Parathyroid adenoma (tissue), 2 donors: ENCODE measurements at regions not wholly inside any gene's neighbourhood (a gene's known extent, or its start where the extent isn't known, plus 50 kb on each side); places are given as distances from the start of the nearest gene placed in this dataset.
"Not testable (repeated sequence)": the region's sequence is repeated elsewhere in the genome, so short reads cannot be mapped to it uniquely, and the experiment has no call there.

ENCODE experiments used
- H2AFZ ChIP-seq: fragments of 300-600 bp; sonication (generic); one replicate; pipeline ENCODE4 v1.7.0; 2017; ENCODE audit warnings: antibody characterized with exemption, mild to moderate bottlenecking
- H3K27ac ChIP-seq: fragments of 300-600 bp; sonication (generic); one replicate; pipeline ENCODE4 v1.7.0; 2017
- H3K27me3 ChIP-seq: fragments of 300-600 bp; sonication (generic); one replicate; pipeline ENCODE4 v1.7.0; 2017; ENCODE audit warnings: low read length; ENCODE audit not compliant: control insufficient read depth, insufficient read depth
- H3K36me3 ChIP-seq: fragments of 300-600 bp; sonication (generic); one replicate; pipeline ENCODE4 v1.7.0; 2017; ENCODE audit warnings: low read length; ENCODE audit not compliant: control insufficient read depth, insufficient read depth
- H3K4me1 ChIP-seq: fragments of 300-600 bp; sonication (generic); one replicate; pipeline ENCODE4 v1.7.0; 2017; ENCODE audit warnings: control low read depth
- H3K4me2 ChIP-seq: fragments of 300-600 bp; sonication (generic); one replicate; pipeline ENCODE4 v1.7.0; 2017; ENCODE audit warnings: low read length
- H3K4me3 ChIP-seq: fragments of 300-600 bp; sonication (generic); one replicate; pipeline ENCODE4 v1.7.0; 2017; ENCODE audit warnings: low read depth, low read length
- H3K79me2 ChIP-seq: fragments of 300-600 bp; sonication (generic); one replicate; pipeline ENCODE4 v1.7.0; 2017; ENCODE audit warnings: control low read depth
- H3K9ac ChIP-seq: fragments of 300-600 bp; sonication (generic); one replicate; pipeline ENCODE4 v1.7.0; 2017; ENCODE audit warnings: mild to moderate bottlenecking
- H3K9me3 ChIP-seq: fragments of 300-600 bp; sonication (generic); one replicate; pipeline ENCODE4 v1.7.0; 2017; ENCODE audit warnings: low read length; ENCODE audit not compliant: control insufficient read depth
- donor health status: primary hyperparathyroidism.

GRCh38 chr16:16448423-16448822 lies 69.5 kb downstream of the NPIPA7 start:
- not testable (repeated sequence) for H3K36me3 ChIP-seq, H2AFZ ChIP-seq, H3K79me2 ChIP-seq, H3K9ac ChIP-seq, H3K27me3 ChIP-seq, H3K4me3 ChIP-seq, H3K4me2 ChIP-seq, H3K27ac ChIP-seq, H3K9me3 ChIP-seq, H3K4me1 ChIP-seq

GRCh38 chr16:16449712-16450237 lies 70.8 kb downstream of the NPIPA7 start:
- H3K27ac ChIP-seq, H3K27me3 ChIP-seq, H3K36me3 ChIP-seq, H3K79me2 ChIP-seq, H3K4me1 ChIP-seq, H3K4me3 ChIP-seq, H2AFZ ChIP-seq, H3K4me2 ChIP-seq, H3K9ac ChIP-seq, H3K9me3 ChIP-seq: not testable (repeated sequence)

DNA sequence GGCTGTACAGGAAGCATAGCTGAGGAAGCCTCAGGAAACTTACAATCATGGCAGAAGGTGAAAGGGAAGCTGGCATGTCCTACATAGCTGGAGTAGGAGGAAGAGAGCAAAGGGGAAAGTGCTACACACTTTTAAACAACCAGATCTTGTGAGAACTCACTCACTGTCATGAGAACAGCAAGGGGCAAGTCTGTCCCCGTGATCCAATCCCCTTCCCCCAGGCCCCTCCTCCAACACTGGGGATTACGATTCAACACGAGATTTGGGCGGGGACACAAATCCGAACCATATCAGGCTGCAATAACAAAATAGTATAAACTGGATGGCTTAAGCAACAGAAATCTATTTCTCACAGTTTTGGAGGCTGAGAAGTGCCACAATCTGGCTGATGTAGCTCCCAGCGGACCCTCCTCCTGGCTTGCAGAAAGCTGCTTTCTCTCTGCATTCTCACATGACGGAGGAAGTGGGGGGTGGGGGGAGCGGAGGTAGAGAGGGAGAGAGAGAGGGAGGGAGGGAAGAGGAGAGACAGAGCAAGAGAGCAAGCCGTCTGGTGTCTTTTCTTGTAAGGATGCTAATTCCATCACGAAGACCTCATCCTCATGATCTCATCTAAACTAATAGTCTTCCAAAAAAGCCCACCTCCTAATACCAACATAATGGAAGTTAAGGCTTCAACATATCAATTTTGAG lies 72.9 kb downstream of the NPIPA7 start:
- not testable (repeated sequence) for H3K4me3 ChIP-seq, H3K4me2 ChIP-seq, H2AFZ ChIP-seq, H3K79me2 ChIP-seq, H3K27ac ChIP-seq, H3K27me3 ChIP-seq, H3K4me1 ChIP-seq, H3K36me3 ChIP-seq, H3K9ac ChIP-seq, H3K9me3 ChIP-seq

- H3K79me2 ChIP-seq, H3K4me3 ChIP-seq, H3K27ac ChIP-seq, H3K9me3 ChIP-seq, H3K4me1 ChIP-seq, H2AFZ ChIP-seq, H3K27me3 ChIP-seq, H3K4me2 ChIP-seq, H3K36me3 ChIP-seq, H3K9ac ChIP-seq: not testable (repeated sequence)
Observed at GRCh38 chr16:16458579-16458978, 79.6 kb downstream of the NPIPA7 start.

GRCh38 chr16:16463792-16464191 lies 84.9 kb downstream of the NPIPA7 start:
- H3K9me3 ChIP-seq, H3K9ac ChIP-seq, H2AFZ ChIP-seq, H3K79me2 ChIP-seq, H3K27me3 ChIP-seq, H3K4me1 ChIP-seq, H3K36me3 ChIP-seq, H3K27ac ChIP-seq, H3K4me3 ChIP-seq, H3K4me2 ChIP-seq: not testable (repeated sequence)

DNA sequence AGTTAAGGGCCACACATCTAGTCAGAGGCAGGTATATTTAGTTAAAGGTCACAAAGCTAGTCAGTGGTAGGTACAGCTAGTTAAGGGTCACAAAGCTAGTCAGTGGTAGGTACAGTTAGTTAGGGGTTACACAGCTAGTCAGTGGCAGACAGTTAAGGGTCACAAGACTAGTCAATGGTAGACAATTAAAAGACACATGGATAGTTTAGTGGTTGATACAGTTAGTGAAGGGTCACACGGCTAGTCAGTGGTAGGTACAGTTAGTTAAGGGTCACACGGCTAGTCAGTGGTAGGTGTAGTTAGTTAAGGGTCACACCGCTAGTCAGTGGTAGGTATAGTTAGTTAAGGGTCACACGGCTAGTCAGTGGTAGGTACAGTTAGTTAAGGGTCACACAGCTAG lies 110.0 kb downstream of the NPIPA7 start:
- not testable (repeated sequence) for H3K36me3 ChIP-seq, H3K79me2 ChIP-seq, H3K4me1 ChIP-seq, H3K9me3 ChIP-seq, H2AFZ ChIP-seq, H3K9ac ChIP-seq, H3K4me2 ChIP-seq, H3K27me3 ChIP-seq, H3K4me3 ChIP-seq, H3K27ac ChIP-seq

DNA sequence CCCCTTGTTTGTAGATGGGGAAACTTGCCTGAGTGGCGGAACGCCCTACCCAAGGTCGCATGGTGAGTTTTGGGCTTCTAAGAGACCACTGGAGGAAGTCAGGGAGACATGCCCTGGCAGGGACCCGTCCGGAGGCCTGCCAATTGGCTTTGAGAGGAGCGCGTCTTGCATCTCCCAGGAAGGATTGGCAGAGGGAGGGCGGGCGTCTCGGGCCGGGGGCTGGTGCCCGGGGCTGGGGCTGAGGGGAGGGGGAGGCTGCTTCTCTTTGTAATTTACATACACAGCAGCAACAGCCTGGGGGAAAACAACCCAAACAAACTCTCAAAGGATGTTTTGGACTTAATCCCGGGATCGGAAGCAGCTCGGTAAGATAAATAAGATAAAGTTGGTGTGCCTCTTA lies 110.5 kb downstream of the NPIPA7 start:
- H3K4me2 ChIP-seq, H3K27me3 ChIP-seq, H2AFZ ChIP-seq, H3K4me1 ChIP-seq, H3K9ac ChIP-seq, H3K4me3 ChIP-seq, H3K27ac ChIP-seq, H3K9me3 ChIP-seq, H3K79me2 ChIP-seq, H3K36me3 ChIP-seq: not testable (repeated sequence)

DNA sequence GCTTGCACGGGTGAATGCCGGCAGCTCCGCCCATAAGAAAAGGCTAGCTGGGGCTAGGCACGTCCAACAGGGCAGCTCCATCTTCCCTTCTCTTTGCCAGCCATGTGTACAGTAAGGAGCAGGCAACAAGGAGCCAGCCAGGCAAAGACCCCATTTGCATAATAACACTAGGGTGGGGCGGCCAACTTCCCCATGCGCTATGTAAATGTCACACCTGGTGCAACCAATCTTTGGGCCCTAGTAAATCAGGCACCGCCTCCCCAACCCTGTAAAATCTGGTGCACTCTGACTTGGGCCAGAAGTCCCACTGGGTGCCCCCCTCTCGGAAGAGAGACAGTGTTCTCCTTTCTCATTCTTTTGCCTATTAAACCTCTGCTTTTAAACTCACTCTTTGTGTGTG lies 115.2 kb downstream of the NPIPA7 start:
- H3K79me2 ChIP-seq, H3K27ac ChIP-seq, H3K36me3 ChIP-seq, H3K9me3 ChIP-seq, H3K4me1 ChIP-seq, H3K4me3 ChIP-seq, H3K4me2 ChIP-seq, H2AFZ ChIP-seq, H3K9ac ChIP-seq, H3K27me3 ChIP-seq: not testable (repeated sequence)

DNA sequence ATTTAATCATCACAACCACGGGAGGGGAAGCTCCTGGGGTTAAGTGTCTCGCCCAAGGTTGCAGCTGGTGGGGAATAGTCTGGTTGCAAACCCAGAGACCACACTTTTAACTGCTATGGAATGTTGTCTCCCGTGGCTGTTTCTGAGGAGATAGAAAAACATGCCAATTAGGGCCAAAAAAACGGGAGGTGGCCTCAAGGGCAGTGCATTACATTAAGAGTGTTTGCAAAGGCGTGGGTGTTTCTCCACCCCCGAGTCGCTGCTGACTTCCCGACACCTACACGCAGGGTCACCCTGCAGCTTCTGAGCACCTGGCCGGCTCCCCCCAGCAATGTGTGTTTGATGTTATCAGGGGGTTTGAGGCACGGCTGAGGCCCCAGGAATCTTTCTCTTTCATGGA lies 116.1 kb downstream of the NPIPA7 start:
- peak overlapping the region; percentile 51 for H3K27ac ChIP-seq

DNA sequence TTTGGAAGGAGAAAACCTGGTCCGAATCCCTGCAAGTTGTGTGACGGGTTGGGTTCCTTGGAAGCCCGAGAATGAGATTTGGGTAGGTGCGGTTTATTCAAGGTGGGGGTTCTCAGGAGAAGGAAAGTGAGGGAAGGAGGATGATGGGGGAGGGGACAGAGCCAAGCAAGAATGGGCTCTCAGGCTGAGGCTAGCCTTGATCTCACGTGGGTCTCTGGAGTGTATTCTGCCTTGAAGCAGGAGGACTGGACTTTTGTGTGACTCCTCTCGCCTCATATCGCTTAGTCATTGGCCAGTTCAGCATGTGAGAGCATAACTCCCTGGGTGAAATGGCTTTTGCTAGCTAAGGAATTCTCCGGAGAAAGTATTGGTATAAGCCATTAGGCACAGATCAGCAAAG lies 120.9 kb downstream of the NPIPA7 start:
- not testable (repeated sequence) for H3K27me3 ChIP-seq, H3K4me2 ChIP-seq, H3K4me1 ChIP-seq, H3K27ac ChIP-seq, H3K4me3 ChIP-seq, H3K9ac ChIP-seq, H3K79me2 ChIP-seq, H3K9me3 ChIP-seq, H3K36me3 ChIP-seq, H2AFZ ChIP-seq

More for the DNA sequence above, 116.1 kb downstream of the NPIPA7 start:
- not testable (repeated sequence) for H3K27me3 ChIP-seq, H3K4me2 ChIP-seq, H2AFZ ChIP-seq, H3K4me3 ChIP-seq, H3K9me3 ChIP-seq, H3K9ac ChIP-seq, H3K36me3 ChIP-seq, H3K79me2 ChIP-seq, H3K4me1 ChIP-seq

DNA sequence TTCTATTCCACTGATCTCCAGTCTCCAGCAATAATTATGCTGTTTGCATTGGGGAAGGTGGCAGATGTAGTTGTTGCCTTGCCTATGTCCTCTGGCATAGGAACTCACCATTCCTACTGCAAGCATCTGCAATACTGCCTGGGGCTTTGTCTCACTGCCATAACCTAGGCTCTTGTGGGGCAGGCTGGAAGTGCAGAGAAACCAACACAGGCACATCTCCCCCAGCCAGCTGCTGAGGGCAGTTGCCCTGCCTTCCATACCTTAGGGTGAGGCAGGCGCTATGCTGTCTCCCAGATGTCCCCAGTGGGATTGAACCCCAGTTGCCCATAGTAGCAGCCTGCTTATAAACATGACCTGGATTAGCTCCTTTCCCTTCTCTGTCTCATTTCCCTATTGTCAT lies 128.1 kb downstream of the NPIPA7 start:
- H3K36me3 ChIP-seq, H3K79me2 ChIP-seq, H3K4me3 ChIP-seq, H3K9me3 ChIP-seq, H3K4me1 ChIP-seq, H3K27ac ChIP-seq, H2AFZ ChIP-seq, H3K9ac ChIP-seq, H3K4me2 ChIP-seq, H3K27me3 ChIP-seq: not testable (repeated sequence)
